HEK293T (cell line): ENCODE measurements at regions not wholly inside any gene's neighbourhood (a gene's known extent, or its start where the extent isn't known, plus 50 kb on each side); places are given as distances from the start of the nearest gene placed in this dataset.

Experiments
- CTCF ChIA-PET: fragments of 350-600 bp; formaldehyde crosslinking; extraction: SDS; loops from one replicate; lab custom pipeline; 2021; ENCODE audit warnings: antibody characterized with exemption, inconsistent platforms; lab: Yijun Ruan, JAX
- POLR2A ChIA-PET: fragments of 350-600 bp; formaldehyde crosslinking; extraction: SDS; loops from one replicate; lab custom pipeline; 2020; ENCODE audit warnings: antibody characterized with exemption, inconsistent platforms; lab: Yijun Ruan, JAX
- DNase-seq: peaks from one replicate; pipeline ENCODE4 v3.0.0; 2012; ENCODE audit warnings: mixed read lengths; ENCODE audit errors: extremely low spot score
- ARNT ChIP-seq: fragments of 450-650 bp; IDR thresholded peaks from 2 replicates; pipeline ENCODE4 v1.6.1; 2017; ENCODE audit warnings: mild to moderate bottlenecking
- BHLHE40 ChIP-seq: fragments of 450-650 bp; IDR thresholded peaks from 2 replicates; pipeline ENCODE4 v1.6.1; 2016; ENCODE audit warnings: mild to moderate bottlenecking, moderate library complexity, borderline replicate concordance
- CTBP1 ChIP-seq: fragments of 450-650 bp; IDR thresholded peaks from 2 replicates; pipeline ENCODE4 v1.6.1; 2016; ENCODE audit warnings: borderline replicate concordance
- ELF4 ChIP-seq: fragments of 450-650 bp; IDR thresholded peaks from 2 replicates; pipeline ENCODE4 v1.6.1; 2017; ENCODE audit warnings: antibody characterized with exemption
- FOXA1 ChIP-seq: fragments of 450-650 bp; IDR thresholded peaks from 2 replicates; pipeline ENCODE4 v1.6.1; 2016; ENCODE audit warnings: mild to moderate bottlenecking
- FOXK2 ChIP-seq: fragments of 450-650 bp; IDR thresholded peaks from 2 replicates; pipeline ENCODE4 v1.6.1; 2016; ENCODE audit warnings: mild to moderate bottlenecking
- FOXM1 ChIP-seq: fragments of 450-650 bp; IDR thresholded peaks from 2 replicates; pipeline ENCODE4 v1.6.1; 2017; ENCODE audit warnings: mild to moderate bottlenecking, borderline replicate concordance
- HDGF ChIP-seq: fragments of 450-650 bp; IDR thresholded peaks from 2 replicates; pipeline ENCODE4 v1.6.1; 2017; ENCODE audit warnings: antibody characterized with exemption, borderline replicate concordance
- L3MBTL2 ChIP-seq: fragments of 450-650 bp; conservative IDR thresholded peaks from 2 replicates; pipeline ENCODE4 v1.6.1; 2016; ENCODE audit warnings: mild to moderate bottlenecking
- LEF1 ChIP-seq: fragments of 450-650 bp; IDR thresholded peaks from 2 replicates; pipeline ENCODE4 v1.6.1; 2017; ENCODE audit warnings: mild to moderate bottlenecking, borderline replicate concordance
- NFRKB ChIP-seq: fragments of 450-650 bp; IDR thresholded peaks from 2 replicates; pipeline ENCODE4 v1.6.1; 2016; ENCODE audit warnings: mild to moderate bottlenecking, moderate library complexity
- PKNOX1 ChIP-seq: fragments of 450-650 bp; IDR thresholded peaks from 2 replicates; pipeline ENCODE4 v1.6.1; 2016
- SP1 ChIP-seq: fragments of 450-650 bp; IDR thresholded peaks from 2 replicates; pipeline ENCODE4 v1.6.1; 2017
- SUZ12 ChIP-seq: fragments of 450-650 bp; IDR thresholded peaks from 2 replicates; pipeline ENCODE4 v1.6.1; 2016; ENCODE audit warnings: mild to moderate bottlenecking
- TARDBP ChIP-seq: fragments of 450-650 bp; IDR thresholded peaks from 2 replicates; pipeline ENCODE4 v1.6.1; 2016
- ZNF384 ChIP-seq: fragments of 450-650 bp; IDR thresholded peaks from 2 replicates; pipeline ENCODE4 v1.6.1; 2016

- POLR2A ChIA-PET: no interaction called here
Observed at GRCh38 chr10:56604624-56605023, 243.6 kb upstream of the ZWINT start.

GRCh38 chr10:56599201-56599600, 238.1 kb upstream of the ZWINT start:
- ChIA-PET CTCF (no interaction called here), POLR2A (no interaction called here)
- no peak for DNase-seq
- no peak for TF ChIP-seq ZNF384

More at GRCh38 chr10:56604624-56605023, 243.6 kb upstream of the ZWINT start:
- TF ChIP-seq FOXK2: no peak
- TF ChIP-seq FOXA1: no peak
- TF ChIP-seq NFRKB: no peak
- TF ChIP-seq ELF4: no peak
- TF ChIP-seq PKNOX1: no peak
- no peak for TF ChIP-seq ARNT
- no peak for TF ChIP-seq TARDBP
- TF ChIP-seq LEF1: no peak
- TF ChIP-seq CTBP1: no peak
- TF ChIP-seq FOXM1: no peak
- CTCF ChIA-PET: interaction anchor here (0.6 kb wide), 1 partner anchor 43 kb away, joined by 4 read pairs; no protein-coding TSS in a partner anchor
- no peak for DNase-seq

GRCh38 chr10:56596257-56596656, 235.2 kb upstream of the ZWINT start:
- TF ChIP-seq TARDBP: no peak
- no peak for TF ChIP-seq NFRKB
- no peak for TF ChIP-seq SUZ12
- TF ChIP-seq CTBP1: no peak
- TF ChIP-seq FOXA1: no peak
- TF ChIP-seq FOXK2: no peak
- no peak for TF ChIP-seq L3MBTL2
- TF ChIP-seq FOXM1: no peak
- TF ChIP-seq SP1: no peak
- TF ChIP-seq ZNF384: no peak
- TF ChIP-seq ARNT: no peak
- TF ChIP-seq LEF1: no peak
- no peak for TF ChIP-seq BHLHE40
- DNase-seq: no peak
- ChIA-PET POLR2A (no interaction called here), CTCF (no interaction called here)

GRCh38 chr10:56593120-56593519, 232.1 kb upstream of the ZWINT start:
- POLR2A ChIA-PET: no interaction called here
- CTCF ChIA-PET: no interaction called here
- TF ChIP-seq FOXK2: no peak
- no peak for TF ChIP-seq PKNOX1
- TF ChIP-seq HDGF: no peak
- no peak for TF ChIP-seq BHLHE40
- no peak for TF ChIP-seq ZNF384
- no peak for TF ChIP-seq TARDBP
- no peak for TF ChIP-seq LEF1
- no peak for DNase-seq

- DNase-seq: no peak
- TF ChIP-seq SP1 (no peak), TARDBP (no peak), CTBP1 (no peak), FOXM1 (no peak), ELF4 (no peak), ZNF384 (no peak), PKNOX1 (no peak), HDGF (no peak), L3MBTL2 (no peak), LEF1 (no peak), BHLHE40 (no peak), SUZ12 (no peak), FOXK2 (no peak), FOXA1 (no peak), NFRKB (no peak), ARNT (no peak)
- CTCF ChIA-PET: no interaction called here
- POLR2A ChIA-PET: no interaction called here
Observed at GRCh38 chr10:56586461-56586891, 225.4 kb upstream of the ZWINT start.

- POLR2A ChIA-PET: no interaction called here
- DNase-seq: no peak
- TF ChIP-seq TARDBP (no peak), NFRKB (no peak), BHLHE40 (no peak), FOXK2 (no peak), FOXA1 (no peak), ZNF384 (no peak), CTBP1 (no peak), PKNOX1 (no peak), HDGF (no peak), FOXM1 (no peak), SP1 (no peak), ELF4 (no peak), L3MBTL2 (no peak), SUZ12 (no peak), ARNT (no peak)
- CTCF ChIA-PET: no interaction called here
Observed at GRCh38 chr10:56585447-56586171, 224.6 kb upstream of the ZWINT start.
